ENCODE measurements at regions not wholly inside any gene's neighbourhood (a gene's known extent, or its start where the extent isn't known, plus 50 kb on each side); places are given as distances from the start of the nearest gene placed in this dataset.

- no peaks in the 10 kb centered on the region for H3K27me3 Mint-ChIP-seq
- DNase-seq (ENCODE audit: low spot score, unreplicated experiment) = no peak
- H3K9me3 Mint-ChIP-seq (ENCODE audit: low read depth) = peaks cover 22% of the 10 kb centered on the region
- no peak for TF ChIP-seq CTCF (IDR thresholded peaks at IDR 0.05; ENCODE audit: unreplicated experiment)
- peak overlapping the region; percentile 38 for H3K27ac Mint-ChIP-seq
- H3K36me3 Mint-ChIP-seq (ENCODE audit: insufficient read depth) = peaks cover 6% of the 10 kb centered on the region
- peaks cover 21% of the 10 kb centered on the region for H3K4me1 Mint-ChIP-seq (ENCODE audit: low read depth)
- H3K4me3 Mint-ChIP-seq (ENCODE audit: low read depth) = no peak overlapping the region
These were observed 268.4 kb upstream of the ARGLU1 start for GRCh38 chr13:106836186-106836802.

GRCh38 chr13:106835477-106835876, 267.5 kb upstream of the ARGLU1 start:
- H3K4me3 Mint-ChIP-seq (ENCODE audit: low read depth) = peak overlapping the region; percentile 10
- H3K9me3 Mint-ChIP-seq (ENCODE audit: low read depth) = peaks cover 22% of the 10 kb centered on the region
- peak overlapping the region; percentile 91 for H3K27ac Mint-ChIP-seq

GRCh38 chr13:106821979-106822378, 254.0 kb upstream of the ARGLU1 start:
- no peak for TF ChIP-seq CTCF (IDR thresholded peaks at IDR 0.05; ENCODE audit: unreplicated experiment)

More at GRCh38 chr13:106835477-106835876, 267.5 kb upstream of the ARGLU1 start:
- H3K36me3 Mint-ChIP-seq (ENCODE audit: insufficient read depth) = peaks cover 6% of the 10 kb centered on the region
- H3K4me1 Mint-ChIP-seq (ENCODE audit: low read depth) = peaks cover 21% of the 10 kb centered on the region
- H3K27me3 Mint-ChIP-seq = no peaks in the 10 kb centered on the region
- no peak for DNase-seq (ENCODE audit: low spot score, unreplicated experiment)
- TF ChIP-seq CTCF (IDR thresholded peaks at IDR 0.05; ENCODE audit: unreplicated experiment) = no peak

GRCh38 chr13:106819413-106820180, 251.7 kb upstream of the ARGLU1 start:
- no peak for DNase-seq (ENCODE audit: low spot score, unreplicated experiment)
- no peak overlapping the region for H3K4me3 Mint-ChIP-seq (ENCODE audit: low read depth)
- TF ChIP-seq CTCF (IDR thresholded peaks at IDR 0.05; ENCODE audit: unreplicated experiment) = no peak
- H3K4me1 Mint-ChIP-seq (ENCODE audit: low read depth) = peaks cover 1% of the 10 kb centered on the region
- H3K27me3 Mint-ChIP-seq = no peaks in the 10 kb centered on the region
- no peak overlapping the region for H3K27ac Mint-ChIP-seq
- H3K36me3 Mint-ChIP-seq (ENCODE audit: insufficient read depth) = no peaks in the 10 kb centered on the region
- peaks cover 2% of the 10 kb centered on the region for H3K9me3 Mint-ChIP-seq (ENCODE audit: low read depth)

More at GRCh38 chr13:106821979-106822378, 254.0 kb upstream of the ARGLU1 start:
- H3K9me3 Mint-ChIP-seq (ENCODE audit: low read depth) = peaks cover 6% of the 10 kb centered on the region
- H3K36me3 Mint-ChIP-seq (ENCODE audit: insufficient read depth) = no peaks in the 10 kb centered on the region
- no peaks in the 10 kb centered on the region for H3K27me3 Mint-ChIP-seq
- no peak overlapping the region for H3K4me3 Mint-ChIP-seq (ENCODE audit: low read depth)
- no peak for DNase-seq (ENCODE audit: low spot score, unreplicated experiment)
- no peak overlapping the region for H3K27ac Mint-ChIP-seq
- peaks cover 1% of the 10 kb centered on the region for H3K4me1 Mint-ChIP-seq (ENCODE audit: low read depth)

GRCh38 chr13:106818971-106819370, 251.0 kb upstream of the ARGLU1 start:
- TF ChIP-seq CTCF (IDR thresholded peaks at IDR 0.05; ENCODE audit: unreplicated experiment) = no peak
- no peak for DNase-seq (ENCODE audit: low spot score, unreplicated experiment)
- Mint-ChIP-seq H3K4me1 (ENCODE audit: low read depth) (peaks cover 1% of the 10 kb centered on the region), H3K9me3 (ENCODE audit: low read depth) (no peaks in the 10 kb centered on the region), H3K27ac (no peak overlapping the region), H3K27me3 (no peaks in the 10 kb centered on the region), H3K4me3 (ENCODE audit: low read depth) (no peak overlapping the region), H3K36me3 (ENCODE audit: insufficient read depth) (no peaks in the 10 kb centered on the region)

Measured in progenitor cell of endocrine pancreas (in vitro differentiated cells).